ENCODE measurements at regions not wholly inside any gene's neighbourhood (a gene's known extent, or its start where the extent isn't known, plus 50 kb on each side); places are given as distances from the start of the nearest gene placed in this dataset.
"Not testable (repeated sequence)": the region's sequence is repeated elsewhere in the genome, so short reads cannot be mapped to it uniquely, and the experiment has no call there.

DNA sequence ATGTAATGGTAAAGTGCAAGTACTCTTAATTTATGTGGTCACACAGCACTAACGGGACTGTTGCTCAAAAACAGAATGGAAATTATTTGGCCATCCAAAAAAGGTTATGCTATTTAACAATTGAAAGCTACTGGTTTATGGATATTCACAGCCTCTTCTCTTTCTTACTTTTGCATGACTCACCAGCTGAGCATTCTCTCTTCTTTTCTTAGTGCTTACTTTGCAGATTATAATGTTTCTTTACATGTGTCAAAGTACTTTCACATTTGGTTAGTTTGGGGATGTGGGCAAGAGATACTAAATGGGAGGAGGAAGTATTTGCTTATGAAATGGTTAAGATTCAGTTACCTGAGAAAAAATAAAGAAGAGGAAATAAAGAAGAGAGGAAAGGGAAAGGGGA is 610.5 kb downstream of the HTR1B start:
- DNase-seq (ENCODE audit: low read depth), result no peak
- no peak overlapping the region for H3K4me3 ChIP-seq (ENCODE audit: low read depth, low read length)
- in situ Hi-C loops (cut with HindIII; ENCODE audit: low sequenced_read_pairs), result no loop called here
- TF ChIP-seq, protein P1, sequence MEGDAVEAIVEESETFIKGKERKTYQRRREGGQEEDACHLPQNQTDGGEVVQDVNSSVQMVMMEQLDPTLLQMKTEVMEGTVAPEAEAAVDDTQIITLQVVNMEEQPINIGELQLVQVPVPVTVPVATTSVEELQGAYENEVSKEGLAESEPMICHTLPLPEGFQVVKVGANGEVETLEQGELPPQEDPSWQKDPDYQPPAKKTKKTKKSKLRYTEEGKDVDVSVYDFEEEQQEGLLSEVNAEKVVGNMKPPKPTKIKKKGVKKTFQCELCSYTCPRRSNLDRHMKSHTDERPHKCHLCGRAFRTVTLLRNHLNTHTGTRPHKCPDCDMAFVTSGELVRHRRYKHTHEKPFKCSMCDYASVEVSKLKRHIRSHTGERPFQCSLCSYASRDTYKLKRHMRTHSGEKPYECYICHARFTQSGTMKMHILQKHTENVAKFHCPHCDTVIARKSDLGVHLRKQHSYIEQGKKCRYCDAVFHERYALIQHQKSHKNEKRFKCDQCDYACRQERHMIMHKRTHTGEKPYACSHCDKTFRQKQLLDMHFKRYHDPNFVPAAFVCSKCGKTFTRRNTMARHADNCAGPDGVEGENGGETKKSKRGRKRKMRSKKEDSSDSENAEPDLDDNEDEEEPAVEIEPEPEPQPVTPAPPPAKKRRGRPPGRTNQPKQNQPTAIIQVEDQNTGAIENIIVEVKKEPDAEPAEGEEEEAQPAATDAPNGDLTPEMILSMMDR (IDR thresholded peaks at IDR 0.05; ENCODE audit: low read depth, low read length, missing control alignments), result no peak

DNA sequence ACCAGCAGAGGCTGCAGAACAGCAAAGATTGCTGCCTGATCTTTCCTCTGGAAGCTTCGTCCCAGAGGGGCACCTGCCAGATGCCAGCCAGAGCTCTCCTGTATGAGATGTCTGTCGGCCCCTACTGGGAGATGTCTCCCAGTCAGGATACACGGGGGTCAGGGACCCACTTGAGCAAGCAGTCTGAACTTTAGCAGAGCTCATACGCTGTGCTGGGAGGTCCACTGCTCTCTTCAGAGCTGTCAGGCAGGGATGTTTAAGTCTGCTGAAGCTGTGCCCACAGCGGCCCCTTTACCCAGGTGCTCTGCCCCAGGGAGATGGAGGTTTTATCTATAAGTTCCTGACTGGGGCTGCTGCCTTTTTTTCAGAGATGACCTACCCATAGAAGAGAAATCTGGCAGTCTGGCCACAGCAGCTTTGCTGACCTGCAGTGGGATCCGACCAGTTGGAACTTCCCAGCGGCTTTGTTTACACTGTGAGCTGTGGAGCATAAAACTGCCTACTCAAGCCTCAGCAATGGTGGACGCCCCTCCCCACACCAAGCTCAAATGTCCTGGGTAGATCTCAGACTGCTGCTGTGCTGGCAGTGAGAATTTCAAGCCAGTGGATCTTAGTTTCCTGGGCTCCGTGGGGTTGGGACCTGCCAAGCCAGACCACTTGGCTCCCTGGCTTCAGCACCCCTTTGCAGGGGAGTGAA is 613.9 kb downstream of the HTR1B start:
- DNase-seq (ENCODE audit: low read depth); H3K4me3 ChIP-seq (ENCODE audit: low read depth, low read length); in situ Hi-C loops (cut with HindIII; ENCODE audit: low sequenced_read_pairs): not testable (repeated sequence)

DNA sequence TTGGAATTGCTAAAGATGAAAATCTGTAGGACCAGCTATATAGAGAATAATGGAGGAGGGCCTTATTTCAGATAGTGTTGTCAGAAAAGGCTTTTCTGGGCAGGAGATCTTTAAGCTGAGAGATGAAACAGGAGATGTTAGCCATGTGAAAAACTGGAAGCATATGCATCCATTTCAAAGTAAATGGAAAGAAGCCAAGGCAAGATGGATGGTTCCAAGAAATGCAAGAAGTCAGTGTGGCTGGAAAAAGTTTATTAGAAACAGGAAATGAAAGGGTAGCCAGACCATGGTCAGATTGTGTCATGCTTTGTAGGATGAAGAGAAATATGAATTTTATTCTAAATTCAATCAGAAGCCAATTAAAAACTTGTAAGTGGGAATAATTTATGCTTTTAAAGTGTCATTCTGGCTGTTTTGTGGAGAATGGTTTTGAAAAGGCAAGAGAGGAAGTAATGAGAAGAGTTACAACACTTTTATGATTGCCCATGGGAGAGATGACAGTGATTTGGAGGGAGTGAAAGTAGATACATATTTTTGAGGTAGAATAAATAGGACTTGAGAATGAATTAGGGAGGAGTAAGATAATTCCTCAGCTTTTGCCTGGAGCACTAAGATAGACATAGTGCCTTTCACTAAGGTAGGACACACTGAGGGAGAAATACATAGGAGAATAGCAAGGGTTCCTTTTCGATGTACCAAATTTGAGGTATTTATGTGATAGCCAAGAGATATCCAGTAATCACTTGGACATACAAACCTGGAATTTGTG is 620.1 kb downstream of the HTR1B start:
- peak; percentile 6 for DNase-seq (ENCODE audit: low read depth)
- TF ChIP-seq, protein P1 (IDR thresholded peaks at IDR 0.05; ENCODE audit: low read depth, low read length, missing control alignments), result no peak
- in situ Hi-C loops (cut with HindIII; ENCODE audit: low sequenced_read_pairs), result no loop called here
- no peak overlapping the region for H3K4me3 ChIP-seq (ENCODE audit: low read depth, low read length)

DNA sequence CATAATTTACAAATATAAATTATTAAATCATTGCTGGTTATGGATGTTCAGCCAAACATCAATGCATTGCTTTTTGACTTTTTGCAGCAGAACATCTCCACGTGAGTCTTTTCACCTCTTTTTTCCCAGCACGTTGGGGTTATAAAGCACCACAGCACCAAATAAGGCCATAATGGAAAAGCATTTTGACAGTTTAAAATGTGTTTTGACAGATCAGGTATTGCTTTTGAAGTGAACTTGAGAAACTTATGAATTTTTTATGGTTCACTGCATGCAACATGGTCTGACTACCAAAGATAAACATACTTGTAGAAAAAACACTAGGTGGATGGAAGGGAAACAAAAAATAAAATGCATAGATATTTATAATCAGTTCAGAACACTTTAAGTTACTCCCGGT is 622.4 kb downstream of the HTR1B start:
- TF ChIP-seq, protein P1 (IDR thresholded peaks at IDR 0.05; ENCODE audit: low read depth, low read length, missing control alignments), result no peak
- in situ Hi-C loops (cut with HindIII; ENCODE audit: low sequenced_read_pairs), result no loop called here
- DNase-seq (ENCODE audit: low read depth), result no peak
- no peak overlapping the region for H3K4me3 ChIP-seq (ENCODE audit: low read depth, low read length)

DNA sequence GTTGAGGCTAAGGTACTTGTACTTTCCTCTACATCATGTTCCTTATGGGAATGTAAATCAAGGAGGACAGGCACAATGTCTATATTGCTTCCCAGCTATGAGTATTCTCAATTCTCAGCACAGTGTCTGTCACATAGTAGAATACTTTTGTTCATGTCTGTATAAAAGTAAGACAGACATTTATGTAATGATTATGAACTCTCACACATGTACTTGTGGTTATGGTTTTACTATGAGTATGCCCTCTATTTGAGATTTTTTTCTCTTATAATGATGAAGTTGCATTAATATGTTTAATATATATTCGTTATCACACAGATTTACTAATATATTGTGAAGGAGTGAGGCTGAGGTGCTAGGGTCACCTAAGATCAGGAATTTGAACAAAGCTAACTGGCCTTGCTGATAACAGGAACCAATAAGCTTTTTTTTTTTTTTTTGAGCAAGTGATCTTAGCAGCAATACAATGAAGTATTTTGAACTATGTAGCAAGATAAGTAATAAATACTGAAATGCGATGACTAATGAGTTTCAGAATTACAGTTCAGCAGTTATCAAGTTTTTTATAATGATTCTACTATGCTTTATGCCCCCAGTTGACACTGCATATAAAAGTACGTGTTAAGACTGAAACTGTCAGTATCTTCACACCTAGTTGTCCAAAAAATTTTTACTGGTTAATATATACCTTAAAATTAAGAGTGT is 623.1 kb downstream of the HTR1B start:
- no peak overlapping the region for H3K4me3 ChIP-seq (ENCODE audit: low read depth, low read length)
- in situ Hi-C loops (cut with HindIII; ENCODE audit: low sequenced_read_pairs), result no loop called here
- no peak for DNase-seq (ENCODE audit: low read depth)
- TF ChIP-seq, protein P1 (IDR thresholded peaks at IDR 0.05; ENCODE audit: low read depth, low read length, missing control alignments), result no peak

DNA sequence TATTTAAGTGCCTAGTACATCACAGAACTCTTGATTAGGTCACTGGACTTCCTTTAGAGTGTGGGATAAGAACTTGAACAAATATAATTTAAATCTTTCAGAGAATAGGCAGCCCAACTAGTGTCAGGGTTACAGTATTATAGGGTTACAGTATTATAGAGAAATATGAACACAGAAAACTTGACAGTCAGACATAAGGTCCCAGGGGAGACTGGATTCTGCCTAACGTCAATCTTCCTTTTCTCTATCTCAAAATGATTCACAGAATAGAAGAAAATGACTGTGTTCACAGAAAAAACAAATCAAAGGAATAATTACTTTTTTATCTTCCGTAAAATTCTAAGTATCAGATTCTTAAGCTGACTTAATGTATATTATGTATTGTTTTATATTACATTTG is 623.8 kb downstream of the HTR1B start:
- no peak for DNase-seq (ENCODE audit: low read depth)
- no peak overlapping the region for H3K4me3 ChIP-seq (ENCODE audit: low read depth, low read length)
- in situ Hi-C loops (cut with HindIII; ENCODE audit: low sequenced_read_pairs), result no loop called here
- TF ChIP-seq, protein P1 (IDR thresholded peaks at IDR 0.05; ENCODE audit: low read depth, low read length, missing control alignments), result no peak

Measured in astrocyte of the cerebellum (primary cell).